ENCODE measurements at regions not wholly inside any gene's neighbourhood (a gene's known extent, or its start where the extent isn't known, plus 50 kb on each side); places are given as distances from the start of the nearest gene placed in this dataset.

DNA sequence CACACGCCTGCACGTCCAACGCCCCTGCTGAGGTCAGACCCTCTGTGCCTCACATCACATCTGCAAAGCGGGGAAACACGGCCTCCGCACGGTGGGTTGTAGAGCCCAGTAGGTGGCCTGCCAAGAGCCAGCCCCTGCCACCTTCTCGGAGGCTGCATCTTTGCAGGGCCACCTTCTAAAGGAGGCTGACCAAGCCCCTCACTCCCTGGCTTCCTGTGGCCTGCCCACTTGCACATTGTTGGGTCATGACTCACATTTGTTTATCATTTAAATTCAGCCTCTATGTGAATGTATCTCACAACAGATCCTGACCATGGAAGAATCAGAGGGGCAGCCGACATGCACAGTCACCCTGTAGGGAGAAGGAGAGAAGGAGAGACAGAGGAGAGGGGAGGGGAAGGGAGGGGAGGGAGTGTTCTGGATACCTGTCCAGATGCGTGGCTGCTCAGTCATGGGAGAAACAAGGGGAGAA lies 319.5 kb upstream of the DIO3 start:
- Histone ChIP-seq H3K27ac (ENCODE audit: low read depth, low read length) (no peak overlapping the region), H3K9me2 (replicated peaks; ENCODE audit: insufficient read depth, low read length) (no peaks in the 10 kb centered on the region), H4K20me1 (ENCODE audit: low read depth, low read length) (no peaks in the 10 kb centered on the region), H3F3A (ENCODE audit: insufficient read depth) (no peaks in the 10 kb centered on the region), H3K36me3 (ENCODE audit: low read length) (no peaks in the 10 kb centered on the region), H3K9me3 (ENCODE audit: insufficient read depth, low read length) (no peaks in the 10 kb centered on the region), H3K4me3 (ENCODE audit: insufficient read depth, low read length, poor library complexity, severe bottlenecking) (no peak overlapping the region), H3K27me3 (ENCODE audit: low read length) (no peaks in the 10 kb centered on the region), H3K4me2 (ENCODE audit: low read depth, low read length, poor library complexity, severe bottlenecking) (no peak overlapping the region), H3K9ac (ENCODE audit: low read length) (no peak overlapping the region), H3K79me2 (ENCODE audit: insufficient read depth, low read length) (no peaks in the 10 kb centered on the region), H2AFZ (ENCODE audit: low read depth, low read length, severe bottlenecking) (no peak overlapping the region)
- TF ChIP-seq EZH2phosphoT487 (conservative IDR thresholded peaks at IDR 0.05; ENCODE audit: low read length): no peak
- TF ChIP-seq, protein P1, sequence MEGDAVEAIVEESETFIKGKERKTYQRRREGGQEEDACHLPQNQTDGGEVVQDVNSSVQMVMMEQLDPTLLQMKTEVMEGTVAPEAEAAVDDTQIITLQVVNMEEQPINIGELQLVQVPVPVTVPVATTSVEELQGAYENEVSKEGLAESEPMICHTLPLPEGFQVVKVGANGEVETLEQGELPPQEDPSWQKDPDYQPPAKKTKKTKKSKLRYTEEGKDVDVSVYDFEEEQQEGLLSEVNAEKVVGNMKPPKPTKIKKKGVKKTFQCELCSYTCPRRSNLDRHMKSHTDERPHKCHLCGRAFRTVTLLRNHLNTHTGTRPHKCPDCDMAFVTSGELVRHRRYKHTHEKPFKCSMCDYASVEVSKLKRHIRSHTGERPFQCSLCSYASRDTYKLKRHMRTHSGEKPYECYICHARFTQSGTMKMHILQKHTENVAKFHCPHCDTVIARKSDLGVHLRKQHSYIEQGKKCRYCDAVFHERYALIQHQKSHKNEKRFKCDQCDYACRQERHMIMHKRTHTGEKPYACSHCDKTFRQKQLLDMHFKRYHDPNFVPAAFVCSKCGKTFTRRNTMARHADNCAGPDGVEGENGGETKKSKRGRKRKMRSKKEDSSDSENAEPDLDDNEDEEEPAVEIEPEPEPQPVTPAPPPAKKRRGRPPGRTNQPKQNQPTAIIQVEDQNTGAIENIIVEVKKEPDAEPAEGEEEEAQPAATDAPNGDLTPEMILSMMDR (IDR thresholded peaks at IDR 0.05; ENCODE audit: insufficient read depth, low read length, poor library complexity, severe bottlenecking): no peak

- Histone ChIP-seq H3K4me3 (ENCODE audit: insufficient read depth, low read length, poor library complexity, severe bottlenecking) (no peak overlapping the region), H4K20me1 (ENCODE audit: low read depth, low read length) (no peaks in the 10 kb centered on the region), H3K9me2 (replicated peaks; ENCODE audit: insufficient read depth, low read length) (no peaks in the 10 kb centered on the region), H3K36me3 (ENCODE audit: low read length) (no peaks in the 10 kb centered on the region), H2AFZ (ENCODE audit: low read depth, low read length, severe bottlenecking) (no peak overlapping the region), H3K27ac (ENCODE audit: low read depth, low read length) (no peak overlapping the region), H3F3A (ENCODE audit: insufficient read depth) (no peaks in the 10 kb centered on the region), H3K79me2 (ENCODE audit: insufficient read depth, low read length) (no peaks in the 10 kb centered on the region), H3K9ac (ENCODE audit: low read length) (no peak overlapping the region), H3K9me3 (ENCODE audit: insufficient read depth, low read length) (no peaks in the 10 kb centered on the region), H3K27me3 (ENCODE audit: low read length) (no peaks in the 10 kb centered on the region), H3K4me2 (ENCODE audit: low read depth, low read length, poor library complexity, severe bottlenecking) (no peak overlapping the region)
- TF ChIP-seq EZH2phosphoT487 (conservative IDR thresholded peaks at IDR 0.05; ENCODE audit: low read length): no peak
- TF ChIP-seq, protein P1 (IDR thresholded peaks at IDR 0.05; ENCODE audit: insufficient read depth, low read length, poor library complexity, severe bottlenecking): no peak
Observed at GRCh38 chr14:101242442-101243385, 318.6 kb upstream of the DIO3 start.

DNA sequence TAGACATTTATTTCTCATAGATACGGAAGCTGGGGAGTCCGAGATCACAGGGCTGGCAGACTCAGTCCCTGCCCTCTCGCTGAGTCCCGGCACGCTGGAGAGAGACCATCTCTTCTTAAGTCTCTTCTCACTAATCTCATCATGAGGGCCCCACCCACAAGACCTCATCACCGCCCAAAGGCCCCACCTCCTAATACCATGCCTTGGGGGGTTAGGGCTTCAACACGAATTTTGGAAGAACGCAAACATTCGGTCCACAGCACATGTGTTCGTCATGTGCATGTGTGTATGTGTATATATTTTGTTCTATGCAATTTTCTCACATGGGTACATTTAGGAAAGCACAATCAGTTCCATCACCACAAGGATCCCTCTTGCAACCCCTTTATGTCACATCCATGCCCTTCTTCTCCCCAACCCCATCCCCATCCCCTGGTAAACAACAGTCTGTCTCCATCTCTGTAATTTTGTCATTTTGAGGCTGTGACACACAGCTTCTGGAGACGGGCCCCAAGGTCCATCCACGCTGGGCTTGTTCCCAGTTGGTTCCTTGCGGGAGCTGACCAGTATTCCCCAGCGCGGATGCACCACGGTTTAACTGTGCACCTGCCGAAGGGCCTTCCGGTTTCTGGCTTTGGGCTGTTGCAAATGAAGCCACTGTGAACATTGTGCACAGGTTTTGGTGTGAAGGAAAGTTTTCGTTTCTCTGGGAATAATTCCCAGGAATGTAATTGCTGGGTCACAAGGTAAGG lies 317.5 kb upstream of the DIO3 start:
- H3K4me2 ChIP-seq (ENCODE audit: low read depth, low read length, poor library complexity, severe bottlenecking): no peak overlapping the region

More for the DNA sequence above, 317.5 kb upstream of the DIO3 start:
- H3K4me3 ChIP-seq (ENCODE audit: insufficient read depth, low read length, poor library complexity, severe bottlenecking): no peak overlapping the region
- no peaks in the 10 kb centered on the region for H3F3A ChIP-seq (ENCODE audit: insufficient read depth)
- H4K20me1 ChIP-seq (ENCODE audit: low read depth, low read length): no peaks in the 10 kb centered on the region
- no peak overlapping the region for H3K9ac ChIP-seq (ENCODE audit: low read length)
- H3K27me3 ChIP-seq (ENCODE audit: low read length): no peaks in the 10 kb centered on the region
- no peaks in the 10 kb centered on the region for H3K79me2 ChIP-seq (ENCODE audit: insufficient read depth, low read length)
- H3K9me3 ChIP-seq (ENCODE audit: insufficient read depth, low read length): no peaks in the 10 kb centered on the region
- TF ChIP-seq, protein P1 (IDR thresholded peaks at IDR 0.05; ENCODE audit: insufficient read depth, low read length, poor library complexity, severe bottlenecking): no peak
- TF ChIP-seq EZH2phosphoT487 (conservative IDR thresholded peaks at IDR 0.05; ENCODE audit: low read length): no peak
- no peak overlapping the region for H2AFZ ChIP-seq (ENCODE audit: low read depth, low read length, severe bottlenecking)
- H3K36me3 ChIP-seq (ENCODE audit: low read length): no peaks in the 10 kb centered on the region
- no peaks in the 10 kb centered on the region for H3K9me2 ChIP-seq (replicated peaks; ENCODE audit: insufficient read depth, low read length)
- no peak overlapping the region for H3K27ac ChIP-seq (ENCODE audit: low read depth, low read length)
